ENCODE measurements at regions not wholly inside any gene's neighbourhood (a gene's known extent, or its start where the extent isn't known, plus 50 kb on each side); places are given as distances from the start of the nearest gene placed in this dataset.

GRCh38 chr2:138087751-138088593 is 123.7 kb downstream of the HNMT start:
- Histone ChIP-seq H3K4me3 (ENCODE audit: low read length) (no peak overlapping the region), H3K9me3 (ENCODE audit: control insufficient read depth in 1 of 2, insufficient read depth in 1 of 2, low read length in 2 of 2) (peaks cover 0 to 8% of the 10 kb centered on the region in 2 experiments), H3K4me1 (ENCODE audit: insufficient read depth, low read length) (no peaks in the 10 kb centered on the region), H3K36me3 (ENCODE audit: insufficient read depth, low read length) (no peaks in the 10 kb centered on the region), H3K27me3 (ENCODE audit: control insufficient read depth in 1 of 2, insufficient read depth in 2 of 2, low read length in 2 of 2) (no peaks in the 10 kb centered on the region), H3K27ac (ENCODE audit: low read depth in 1 of 2, low read length in 2 of 2) (no peak overlapping the region)
- CTCF ChIA-PET: no interaction called here
- POLR2A ChIA-PET: no interaction called here
- Mint-ChIP-seq H3K4me3 (no peak overlapping the region), H3K27me3 (no peaks in the 10 kb centered on the region), H3K36me3 (ENCODE audit: low read depth) (no peaks in the 10 kb centered on the region), H3K4me1 (ENCODE audit: low read depth) (no peaks in the 10 kb centered on the region), H3K9me3 (peaks cover 2% of the 10 kb centered on the region), H3K27ac (no peak overlapping the region)
- ATAC-seq (ENCODE audit: poor library complexity) (no peak), DNase-seq (peak in 1 of 14 experiments; percentile 3)
- intact Hi-C loops (cut with DNase I, micrococcal nuclease): no loop called here
- TF ChIP-seq CTCF (IDR thresholded peaks at IDR 0.05): no peak

GRCh38 chr2:138090330-138090729 is 126.1 kb downstream of the HNMT start:
- POLR2A ChIA-PET: no interaction called here
- intact Hi-C loops (cut with DNase I, micrococcal nuclease): no loop called here
- CTCF ChIA-PET: no interaction called here
- ATAC-seq (ENCODE audit: poor library complexity) (no peak), DNase-seq (peak in 2 of 14 experiments; percentile 9 to 14)
- Mint-ChIP-seq H3K27ac (no peak overlapping the region), H3K4me3 (no peak overlapping the region), H3K4me1 (ENCODE audit: low read depth) (no peaks in the 10 kb centered on the region), H3K36me3 (ENCODE audit: low read depth) (no peaks in the 10 kb centered on the region), H3K9me3 (peaks cover 2% of the 10 kb centered on the region), H3K27me3 (no peaks in the 10 kb centered on the region)
- Histone ChIP-seq H3K36me3 (ENCODE audit: insufficient read depth, low read length) (no peaks in the 10 kb centered on the region), H3K9me3 (ENCODE audit: control insufficient read depth in 1 of 2, insufficient read depth in 1 of 2, low read length in 2 of 2) (peaks cover 0 to 8% of the 10 kb centered on the region in 2 experiments), H3K27me3 (ENCODE audit: control insufficient read depth in 1 of 2, insufficient read depth in 2 of 2, low read length in 2 of 2) (no peaks in the 10 kb centered on the region), H3K27ac (ENCODE audit: low read depth in 1 of 2, low read length in 2 of 2) (no peak overlapping the region), H3K4me3 (ENCODE audit: low read length) (no peak overlapping the region), H3K4me1 (ENCODE audit: insufficient read depth, low read length) (no peaks in the 10 kb centered on the region)
- TF ChIP-seq CTCF (IDR thresholded peaks at IDR 0.05): no peak

- H3K4me1 ChIP-seq (ENCODE audit: insufficient read depth, low read length): no peaks in the 10 kb centered on the region
- H3K27ac ChIP-seq (ENCODE audit: low read depth in 1 of 2, low read length in 2 of 2): no peak overlapping the region
- TF ChIP-seq CTCF (IDR thresholded peaks at IDR 0.05): no peak
- H3K36me3 Mint-ChIP-seq (ENCODE audit: low read depth): no peaks in the 10 kb centered on the region
- H3K27me3 ChIP-seq (ENCODE audit: control insufficient read depth in 1 of 2, insufficient read depth in 2 of 2, low read length in 2 of 2): no peaks in the 10 kb centered on the region
- no peaks in the 10 kb centered on the region for H3K27me3 Mint-ChIP-seq
- no peaks in the 10 kb centered on the region for H3K36me3 ChIP-seq (ENCODE audit: insufficient read depth, low read length)
- H3K4me1 Mint-ChIP-seq (ENCODE audit: low read depth): no peaks in the 10 kb centered on the region
- no peak overlapping the region for H3K4me3 ChIP-seq (ENCODE audit: low read length)
- intact Hi-C loops (cut with DNase I, micrococcal nuclease): no loop called here
- ChIA-PET CTCF (no interaction called here), POLR2A (no interaction called here)
- peaks cover 0 to 3% of the 10 kb centered on the region in 2 experiments for H3K9me3 ChIP-seq (ENCODE audit: control insufficient read depth in 1 of 2, insufficient read depth in 1 of 2, low read length in 2 of 2)
- no peak for ATAC-seq (ENCODE audit: poor library complexity)
- DNase-seq: no peak
- H3K9me3 Mint-ChIP-seq: peaks cover 2% of the 10 kb centered on the region
- no peak overlapping the region for H3K27ac Mint-ChIP-seq
- H3K4me3 Mint-ChIP-seq: no peak overlapping the region
These were observed 129.2 kb downstream of the HNMT start for GRCh38 chr2:138093455-138093854.

All from CD4-positive, alpha-beta T cell (primary cell).